GM13976 (cell line): ENCODE measurements at regions not wholly inside any gene's neighbourhood (a gene's known extent, or its start where the extent isn't known, plus 50 kb on each side); places are given as distances from the start of the nearest gene placed in this dataset.

Source experiments
- DNase-seq: peaks from one replicate; pipeline ENCODE4 v3.0.0; 2012; ENCODE audit warnings: low spot score
- CTCF ChIP-seq: IDR thresholded peaks from 2 replicates; pipeline ENCODE4 v1.5.1; 2012; ENCODE audit warnings: borderline replicate concordance, mild to moderate bottlenecking; ENCODE audit not compliant: insufficient read depth; ENCODE audit errors: extremely low read depth, missing control alignments, control extremely low read depth
- in situ Hi-C: fragments of 300-500 bp; cut with MboI; formaldehyde crosslinking; loops from one replicate; pipeline ENCODE4 v1.12.0; 2022; ENCODE audit warnings: low sequenced_read_pairs, mixed read lengths, inconsistent platforms; ENCODE audit not compliant: unreplicated experiment

DNA sequence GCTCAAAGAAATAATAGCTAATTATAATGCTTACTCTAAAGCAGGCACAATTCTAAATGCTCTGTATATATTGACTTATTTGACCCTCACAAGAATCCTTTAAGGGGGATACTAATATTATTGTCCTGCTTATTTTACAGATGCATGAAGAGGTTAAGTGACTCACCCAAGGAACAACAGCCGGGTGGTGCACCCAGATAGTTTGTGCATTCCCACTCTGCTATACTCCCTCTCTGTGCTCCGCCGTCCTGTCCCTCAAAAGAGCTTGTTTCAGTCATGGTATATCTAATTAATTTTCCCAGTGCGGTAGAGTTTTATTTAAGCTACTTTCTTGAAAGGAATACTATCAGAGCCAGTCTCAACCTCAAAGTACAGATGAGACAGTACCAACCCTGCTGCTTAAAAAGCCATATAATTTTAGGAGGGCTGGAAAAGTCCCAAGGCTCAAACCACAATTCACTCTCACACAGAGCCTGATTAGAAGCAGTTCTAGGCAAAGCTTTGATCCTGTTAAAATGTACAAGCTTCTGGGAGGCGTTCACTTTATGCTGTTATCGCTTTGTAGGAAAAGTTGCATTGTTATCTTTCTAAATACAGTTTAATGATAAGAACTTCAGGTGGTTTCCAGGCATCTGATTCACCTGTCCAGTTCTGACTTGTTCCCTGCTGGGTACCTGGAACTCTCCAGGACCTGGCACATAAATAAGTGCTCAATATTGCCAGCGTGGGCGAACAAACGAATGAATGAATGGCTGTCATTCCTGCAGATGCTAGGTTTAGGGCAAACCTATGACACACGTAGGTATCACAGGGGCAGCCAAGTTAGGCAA is 261.5 kb upstream of the KLF14 start:
- TF ChIP-seq CTCF = no peak
- no peak for DNase-seq
- in situ Hi-C loops = no loop called here

GRCh38 chr7:130996205-130996832 is 262.3 kb upstream of the KLF14 start:
- in situ Hi-C loops = no loop called here
- DNase-seq = no peak
- no peak for TF ChIP-seq CTCF

- TF ChIP-seq CTCF = no peak
- DNase-seq = no peak
- in situ Hi-C loops = no loop called here
These were observed 262.8 kb upstream of the KLF14 start for GRCh38 chr7:130996833-130997231.

GRCh38 chr7:130998993-130999602 is 265.1 kb upstream of the KLF14 start:
- in situ Hi-C loops = no loop called here
- TF ChIP-seq CTCF = no peak
- no peak for DNase-seq

DNA sequence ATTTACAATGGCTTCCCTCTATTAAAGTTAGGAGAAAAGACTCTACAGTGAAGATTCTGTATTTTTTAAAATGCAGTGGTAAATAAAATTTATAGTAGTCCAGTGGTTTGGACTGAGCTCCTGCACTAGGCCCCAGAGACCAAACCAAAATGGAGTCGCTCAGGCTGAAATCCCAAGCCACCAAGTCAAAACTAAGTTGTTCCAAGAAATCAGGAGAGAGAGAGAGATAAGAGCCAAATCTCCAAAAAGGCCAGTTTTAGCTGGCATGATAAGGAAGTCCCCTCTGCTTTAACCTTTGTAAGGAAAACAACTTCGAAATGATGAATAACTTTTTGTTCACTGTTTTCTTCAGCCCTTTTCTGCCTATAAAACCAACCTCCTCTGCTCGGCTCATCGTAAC is 265.9 kb upstream of the KLF14 start:
- in situ Hi-C loops = no loop called here
- no peak for TF ChIP-seq CTCF
- no peak for DNase-seq

DNA sequence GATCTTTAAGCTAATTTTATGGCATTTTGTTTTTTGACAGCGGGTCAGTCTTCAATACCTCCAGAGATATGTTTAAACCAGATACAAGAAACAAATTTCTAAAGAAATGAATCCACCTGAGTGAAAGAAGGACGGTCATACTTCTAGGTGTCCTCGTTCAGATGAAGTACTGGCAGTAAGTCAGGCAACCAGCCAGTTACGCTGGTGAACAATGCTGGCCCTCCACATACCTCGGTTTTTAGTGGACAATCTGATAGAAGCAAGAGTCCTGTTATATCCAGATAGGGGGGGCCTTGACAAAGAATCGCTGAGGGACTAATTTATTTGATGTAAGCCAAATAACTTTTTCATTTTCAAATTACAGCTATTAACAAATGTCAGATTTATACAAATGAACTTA is 266.4 kb upstream of the KLF14 start:
- no peak for TF ChIP-seq CTCF
- DNase-seq = no peak
- in situ Hi-C loops = no loop called here
